Natural killer cell treated with Interleukin-12 subunit alpha and Interleukin-12 subunit beta and Interleukin-15 and Interleukin-18, amount 100 ng/mL, for 72 hours (primary cell): ENCODE measurements at regions not wholly inside any gene's neighbourhood (a gene's known extent, or its start where the extent isn't known, plus 50 kb on each side); places are given as distances from the start of the nearest gene placed in this dataset.

Experiments
- ATAC-seq, 2 donors: fragments of 150-1000 bp; cut with Tn5 transposase in 1 of 2; sonication (Bioruptor Pico), chemical (Tn5 transposase) in 1 of 2; 2 replicates each; pipeline ENCODE4 v1.10.0; 2021
- DNase-seq: peaks from one replicate; pipeline ENCODE4 v3.0.0; 2022; ENCODE audit warnings: low spot score
- H3K27ac Mint-ChIP-seq, 2 donors: 1 replicate in 1 of 2; 2 replicates in 1 of 2; pipeline ENCODE4 v1.8.0; 2022; ENCODE audit warnings: mixed read lengths in 2 of 2, mild to moderate bottlenecking in 1 of 2, moderate library complexity in 1 of 2
- H3K27me3 Mint-ChIP-seq, 2 donors: 1 replicate in 1 of 2; 2 replicates in 1 of 2; pipeline ENCODE4 v1.8.0; 2022; ENCODE audit warnings: mixed read lengths in 2 of 2
- H3K36me3 Mint-ChIP-seq: one replicate; pipeline ENCODE4 v1.8.0; 2022; ENCODE audit warnings: mixed read lengths
- H3K4me1 Mint-ChIP-seq, 2 donors: 1 replicate in 1 of 2; 2 replicates in 1 of 2; pipeline ENCODE4 v1.8.0; 2022; ENCODE audit warnings: low read depth in 2 of 2, mixed read lengths in 2 of 2, mild to moderate bottlenecking in 1 of 2
- H3K4me3 Mint-ChIP-seq: one replicate; pipeline ENCODE4 v1.8.0; 2022; ENCODE audit warnings: mixed read lengths
- H3K9me3 Mint-ChIP-seq: 2 replicates; pipeline ENCODE4 v1.8.0; 2022; ENCODE audit warnings: mixed read lengths

DNA sequence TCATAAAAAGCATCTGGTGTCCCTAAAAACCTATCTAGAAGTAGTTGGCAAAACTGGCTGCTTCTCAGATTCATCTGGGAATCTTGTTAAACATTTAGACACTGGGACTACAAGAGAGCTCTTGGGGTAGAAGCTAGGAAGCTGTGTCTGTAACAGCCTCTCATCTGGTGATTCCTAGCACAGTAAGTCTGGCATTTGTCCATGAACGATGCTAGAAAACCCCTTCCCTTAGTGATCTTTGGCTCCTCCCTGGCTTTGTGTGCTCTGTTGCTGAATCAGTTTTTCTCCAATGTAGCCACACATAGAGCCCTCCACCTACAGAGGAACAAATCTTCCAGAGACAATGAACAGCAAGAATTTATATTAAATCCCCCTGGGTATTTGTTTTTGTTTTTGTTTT is 951.7 kb upstream of the LCORL start:
- no peaks in the 10 kb centered on the region for H3K36me3 Mint-ChIP-seq
- no peaks in the 10 kb centered on the region for H3K27me3 Mint-ChIP-seq
- H3K27ac Mint-ChIP-seq = no peak overlapping the region
- no peak overlapping the region for H3K4me3 Mint-ChIP-seq
- H3K4me1 Mint-ChIP-seq = no peaks in the 10 kb centered on the region
- peaks cover 18% of the 10 kb centered on the region for H3K9me3 Mint-ChIP-seq
- DNase-seq (no peak), ATAC-seq (no peak)

DNA sequence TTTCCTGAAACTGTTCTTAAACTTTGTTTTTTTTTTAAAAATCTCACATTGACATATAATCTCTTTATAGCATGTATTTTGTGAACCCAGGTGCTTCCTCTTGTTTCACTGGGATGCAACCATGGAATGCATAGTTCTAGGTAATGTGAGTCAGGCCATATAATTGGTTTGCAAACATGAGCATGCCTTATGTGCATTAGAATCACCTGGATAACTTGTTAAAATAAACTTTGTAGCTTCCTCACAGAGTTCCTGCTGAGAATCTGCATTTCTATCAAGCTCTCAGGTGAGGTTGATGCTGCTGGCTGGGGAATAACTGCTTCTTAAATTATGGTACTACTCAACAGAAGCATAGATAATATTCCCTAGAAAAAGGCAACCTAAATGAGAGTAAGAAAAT is 940.3 kb upstream of the LCORL start:
- no peak for DNase-seq
- Mint-ChIP-seq H3K4me3 (no peak overlapping the region), H3K27me3 (no peaks in the 10 kb centered on the region), H3K4me1 (no peaks in the 10 kb centered on the region), H3K27ac (no peak overlapping the region), H3K9me3 (peaks cover 13% of the 10 kb centered on the region), H3K36me3 (peaks cover 6% of the 10 kb centered on the region)
- ATAC-seq = no peak

DNA sequence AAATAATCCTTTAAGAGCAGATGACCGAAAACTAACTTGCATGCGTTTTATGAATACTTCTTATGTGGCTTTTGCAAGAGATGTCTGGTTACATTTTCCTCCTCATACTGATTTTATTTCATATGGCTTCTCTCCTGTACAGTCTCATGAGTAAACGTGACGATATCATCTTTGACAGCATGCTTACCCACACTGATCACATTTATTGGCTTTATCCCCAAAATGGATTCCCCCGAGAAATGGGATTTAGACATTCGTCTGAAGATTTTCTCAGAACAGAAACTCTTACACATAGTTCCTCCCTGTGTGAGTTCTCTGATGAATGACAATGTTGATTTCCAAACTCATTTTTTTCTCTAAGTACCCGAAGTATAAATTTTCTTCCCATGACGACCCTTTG is 939.7 kb upstream of the LCORL start:
- no peak for ATAC-seq
- Mint-ChIP-seq H3K27ac (no peak overlapping the region), H3K27me3 (no peaks in the 10 kb centered on the region), H3K36me3 (peaks cover 6% of the 10 kb centered on the region), H3K4me3 (no peak overlapping the region), H3K4me1 (no peaks in the 10 kb centered on the region), H3K9me3 (peaks cover 15% of the 10 kb centered on the region)
- DNase-seq = no peak

DNA sequence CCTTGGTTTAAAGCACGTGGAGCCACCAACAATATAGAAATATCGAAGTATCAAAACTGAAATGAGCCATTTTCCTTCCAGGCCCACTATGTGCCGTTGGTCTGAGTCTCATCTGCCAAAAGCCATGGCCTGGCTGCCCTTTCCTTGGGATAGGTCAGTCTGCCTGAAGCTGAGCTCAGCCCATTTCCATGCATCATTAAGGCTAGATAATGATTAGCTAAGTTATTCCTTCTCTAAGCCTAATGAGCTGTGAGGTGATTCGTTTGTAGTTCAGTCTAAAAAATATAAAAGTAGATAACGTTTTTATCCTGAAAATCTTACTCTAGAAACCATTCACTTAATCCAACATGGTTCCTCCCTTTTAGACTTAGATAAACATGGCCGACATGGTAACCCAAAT is 936.2 kb upstream of the LCORL start:
- Mint-ChIP-seq H3K4me3 (no peak overlapping the region), H3K36me3 (peaks cover 6% of the 10 kb centered on the region), H3K27ac (no peak overlapping the region), H3K9me3 (peaks cover 27% of the 10 kb centered on the region), H3K27me3 (no peaks in the 10 kb centered on the region), H3K4me1 (no peaks in the 10 kb centered on the region)
- DNase-seq (no peak), ATAC-seq (no peak)

DNA sequence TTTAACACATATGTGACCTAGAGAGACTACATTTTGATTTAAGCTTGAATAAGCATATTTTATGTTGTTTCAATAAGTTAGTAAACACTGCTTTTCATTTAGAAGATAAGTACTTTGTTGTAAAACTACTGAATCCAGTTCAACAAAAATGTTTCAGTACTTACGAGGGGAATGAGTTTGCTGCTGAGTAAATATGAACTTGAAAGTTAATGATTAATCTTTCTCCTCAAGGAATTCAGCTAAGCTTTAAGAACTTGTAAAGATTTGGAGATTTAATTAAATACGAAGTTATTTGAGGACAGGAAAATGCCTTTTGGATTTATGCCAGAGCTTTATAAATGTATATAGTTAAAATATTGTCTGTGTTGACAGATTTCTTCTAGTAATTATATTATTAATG is 933.0 kb upstream of the LCORL start:
- ATAC-seq (no peak), DNase-seq (no peak)
- Mint-ChIP-seq H3K4me3 (no peak overlapping the region), H3K27me3 (no peaks in the 10 kb centered on the region), H3K9me3 (peaks cover 26% of the 10 kb centered on the region), H3K36me3 (no peaks in the 10 kb centered on the region), H3K4me1 (no peaks in the 10 kb centered on the region), H3K27ac (no peak overlapping the region)

DNA sequence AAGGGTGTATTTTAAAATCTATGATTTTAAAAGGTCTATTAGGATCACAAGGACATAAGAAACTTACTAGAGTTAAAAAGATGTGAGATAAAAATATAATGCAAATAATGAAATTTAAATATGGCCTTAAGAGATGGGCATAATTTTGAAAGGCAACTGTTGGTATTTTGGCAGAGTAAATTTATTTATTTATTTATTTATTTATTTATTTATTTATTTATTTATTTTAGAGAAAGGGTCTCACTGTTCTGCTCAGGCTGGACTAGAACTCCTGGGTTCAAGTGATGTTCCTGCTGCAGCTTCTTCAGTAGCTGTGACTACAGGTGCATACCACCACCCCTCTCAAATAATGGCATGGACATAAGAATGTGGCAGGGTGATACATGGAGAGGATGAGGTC is 932.1 kb upstream of the LCORL start:
- no peaks in the 10 kb centered on the region for H3K27me3 Mint-ChIP-seq
- no peak overlapping the region for H3K27ac Mint-ChIP-seq
- DNase-seq (no peak), ATAC-seq (no peak)
- H3K4me1 Mint-ChIP-seq = no peaks in the 10 kb centered on the region
- no peak overlapping the region for H3K4me3 Mint-ChIP-seq
- H3K9me3 Mint-ChIP-seq = peaks cover 24% of the 10 kb centered on the region
- peaks cover 5% of the 10 kb centered on the region for H3K36me3 Mint-ChIP-seq

DNA sequence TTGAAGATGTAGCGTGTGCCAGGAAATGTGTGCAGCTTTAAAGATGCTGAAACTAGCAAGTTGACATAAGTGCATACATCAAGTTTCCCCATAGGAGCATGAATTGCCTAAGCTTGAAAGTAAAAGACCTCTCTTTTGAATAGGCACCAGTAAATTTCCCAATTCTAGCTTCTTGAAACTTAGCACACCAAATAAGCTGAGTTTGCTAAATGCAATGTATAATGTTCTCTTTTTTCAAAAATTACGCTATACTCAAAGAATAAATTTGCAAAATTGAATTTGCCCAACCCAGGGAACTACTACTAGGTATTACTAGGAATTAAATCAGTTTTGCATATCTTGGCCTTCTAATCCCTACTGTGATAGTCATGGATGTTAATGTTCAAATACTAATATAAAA is 923.9 kb upstream of the LCORL start:
- Mint-ChIP-seq H3K9me3 (peaks cover 13% of the 10 kb centered on the region), H3K36me3 (peaks cover 11% of the 10 kb centered on the region), H3K4me1 (no peaks in the 10 kb centered on the region), H3K27ac (no peak overlapping the region), H3K27me3 (no peaks in the 10 kb centered on the region), H3K4me3 (no peak overlapping the region)
- DNase-seq = no peak
- no peak for ATAC-seq

DNA sequence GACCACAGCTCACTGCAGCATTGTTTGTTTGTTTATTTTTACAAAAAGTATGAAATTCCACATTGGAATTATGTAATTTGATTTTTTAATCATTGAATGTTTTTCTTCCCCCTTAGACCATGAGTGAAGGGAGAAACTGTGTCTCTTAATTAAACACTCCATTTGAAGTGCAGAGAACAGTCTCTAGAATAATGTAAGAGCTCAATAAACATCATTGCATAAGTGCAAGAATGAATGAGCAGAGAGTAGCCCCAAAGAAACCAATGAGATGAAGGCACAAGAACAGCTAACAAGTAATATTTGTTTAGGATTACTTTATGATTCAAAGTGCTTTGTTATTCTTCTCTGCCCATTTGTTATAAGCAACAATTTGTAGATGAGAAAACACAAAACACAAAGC is 921.3 kb upstream of the LCORL start:
- H3K27me3 Mint-ChIP-seq = no peaks in the 10 kb centered on the region
- no peaks in the 10 kb centered on the region for H3K4me1 Mint-ChIP-seq
- peaks cover 22% of the 10 kb centered on the region for H3K9me3 Mint-ChIP-seq
- H3K27ac Mint-ChIP-seq = no peak overlapping the region
- ATAC-seq (no peak), DNase-seq (no peak)
- peaks cover 4% of the 10 kb centered on the region for H3K36me3 Mint-ChIP-seq
- no peak overlapping the region for H3K4me3 Mint-ChIP-seq

DNA sequence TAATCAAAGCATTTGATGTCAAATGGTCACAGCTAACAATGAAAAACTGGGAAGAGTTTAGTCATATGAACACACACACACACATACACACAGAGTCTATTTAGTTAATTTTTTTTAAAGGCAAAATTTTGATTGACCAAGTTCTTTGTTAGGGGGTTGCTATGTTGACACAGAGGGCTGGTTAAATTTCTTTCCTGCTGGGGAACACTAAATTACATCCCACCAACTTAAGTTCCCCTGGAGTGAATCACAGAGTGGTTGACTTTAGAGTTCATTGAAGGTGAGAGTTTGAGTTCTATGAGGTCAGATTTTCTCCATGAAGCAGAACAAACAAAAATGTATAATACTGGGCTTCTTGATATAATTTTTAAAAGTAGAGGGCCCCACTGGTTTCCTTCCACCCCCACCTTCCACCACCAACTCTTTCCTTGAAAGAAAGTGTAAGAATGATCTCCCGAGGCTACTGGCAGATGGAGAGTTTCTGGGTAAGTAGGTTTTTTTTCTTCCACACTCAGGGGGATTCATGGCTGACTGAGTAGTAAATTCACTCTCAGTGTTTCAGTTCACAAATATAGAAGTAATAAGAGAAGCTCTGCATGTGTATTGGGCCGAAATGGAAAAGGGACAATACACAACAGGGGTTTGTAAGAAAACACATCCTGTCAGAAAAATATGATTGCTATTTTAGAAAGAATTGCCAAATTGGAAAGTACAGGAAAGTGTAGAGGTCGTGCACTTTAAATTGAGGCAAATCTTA is 917.0 kb upstream of the LCORL start:
- H3K27ac Mint-ChIP-seq = no peak overlapping the region
- H3K4me1 Mint-ChIP-seq = no peaks in the 10 kb centered on the region
- ATAC-seq (no peak), DNase-seq (no peak)
- H3K4me3 Mint-ChIP-seq = no peak overlapping the region
- H3K9me3 Mint-ChIP-seq = peaks cover 29% of the 10 kb centered on the region
- no peaks in the 10 kb centered on the region for H3K27me3 Mint-ChIP-seq
- H3K36me3 Mint-ChIP-seq = peaks cover 4% of the 10 kb centered on the region

DNA sequence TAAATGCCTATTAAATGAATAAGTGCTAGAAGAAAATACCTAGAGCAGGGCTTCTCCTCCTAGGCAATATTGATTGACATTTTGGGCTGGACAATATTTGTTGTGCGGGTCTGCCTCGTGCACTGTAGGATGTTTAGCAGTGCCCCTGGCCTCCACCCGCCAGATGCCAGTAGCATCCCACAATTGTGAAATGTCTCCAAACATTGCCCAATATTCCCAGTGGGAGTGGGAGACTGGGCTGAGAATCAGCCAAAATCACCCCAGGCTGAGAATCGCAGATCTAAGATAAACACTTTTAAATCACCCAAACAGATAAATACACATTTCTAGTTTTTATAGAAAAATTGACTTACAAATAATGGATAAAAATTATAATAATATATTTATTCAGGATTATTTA is 916.2 kb upstream of the LCORL start:
- Mint-ChIP-seq H3K36me3 (peaks cover 4% of the 10 kb centered on the region), H3K4me1 (no peaks in the 10 kb centered on the region), H3K4me3 (no peak overlapping the region), H3K27ac (no peak overlapping the region), H3K9me3 (peaks cover 30% of the 10 kb centered on the region), H3K27me3 (no peaks in the 10 kb centered on the region)
- no peak for DNase-seq
- no peak for ATAC-seq

DNA sequence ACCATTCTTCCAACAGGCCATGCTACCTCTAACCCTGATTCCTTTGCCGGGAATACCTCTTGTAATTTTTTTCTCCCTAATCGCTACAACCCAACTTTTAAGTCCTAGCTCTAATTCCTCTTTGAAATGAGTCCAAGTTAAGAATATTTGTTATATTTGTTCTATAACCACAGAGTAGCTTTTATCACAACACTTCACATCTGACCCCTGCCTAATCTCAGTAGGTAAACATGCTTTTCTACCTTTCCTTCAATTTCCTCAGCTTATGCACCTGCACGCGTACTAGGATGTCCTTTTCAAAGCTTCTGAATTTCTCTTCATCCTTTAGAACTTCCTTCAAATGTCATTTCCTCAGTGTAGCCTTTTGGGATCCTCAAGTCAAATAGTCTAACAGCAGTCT is 915.5 kb upstream of the LCORL start:
- peaks cover 4% of the 10 kb centered on the region for H3K36me3 Mint-ChIP-seq
- H3K4me3 Mint-ChIP-seq = no peak overlapping the region
- ATAC-seq (no peak), DNase-seq (no peak)
- no peak overlapping the region for H3K27ac Mint-ChIP-seq
- no peaks in the 10 kb centered on the region for H3K4me1 Mint-ChIP-seq
- no peaks in the 10 kb centered on the region for H3K27me3 Mint-ChIP-seq
- peaks cover 30% of the 10 kb centered on the region for H3K9me3 Mint-ChIP-seq

DNA sequence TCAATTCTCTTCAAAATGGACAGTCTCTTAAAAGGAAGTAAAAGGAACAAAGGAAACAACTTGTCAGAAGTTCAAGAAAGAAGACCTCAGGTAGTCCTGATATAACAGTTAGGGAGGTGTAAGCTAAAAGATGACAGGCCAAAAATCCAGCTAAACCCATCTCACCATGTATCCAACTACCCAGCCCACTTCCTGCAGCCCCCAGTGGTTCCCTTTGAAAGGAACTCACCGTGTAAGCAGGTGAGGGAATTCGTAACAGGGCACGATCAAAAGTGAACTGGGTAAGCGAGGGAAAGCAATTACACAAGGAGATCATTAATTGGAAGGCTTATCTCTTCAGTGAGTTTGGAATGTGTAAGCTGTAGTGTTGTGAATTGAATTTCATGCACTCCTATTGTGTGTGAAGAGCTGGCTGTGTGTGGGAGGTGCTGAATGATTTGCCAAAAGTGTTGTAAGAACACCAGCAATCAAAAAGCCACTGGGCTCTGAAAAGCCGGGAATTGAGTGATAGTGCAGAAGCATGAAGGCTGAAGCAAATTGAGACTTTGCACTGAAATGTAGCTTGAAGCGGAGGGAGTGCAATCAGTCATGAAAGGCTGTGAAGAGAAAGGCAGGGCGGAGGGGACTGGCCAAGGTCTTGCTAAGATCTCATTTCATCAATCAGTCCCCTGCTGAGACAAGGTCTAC is 914.2 kb upstream of the LCORL start:
- no peak overlapping the region for H3K4me3 Mint-ChIP-seq
- no peak for DNase-seq
- no peaks in the 10 kb centered on the region for H3K4me1 Mint-ChIP-seq
- no peak for ATAC-seq
- H3K27ac Mint-ChIP-seq = no peak overlapping the region
- H3K9me3 Mint-ChIP-seq = peaks cover 27% of the 10 kb centered on the region
- no peaks in the 10 kb centered on the region for H3K27me3 Mint-ChIP-seq
- peaks cover 4% of the 10 kb centered on the region for H3K36me3 Mint-ChIP-seq

DNA sequence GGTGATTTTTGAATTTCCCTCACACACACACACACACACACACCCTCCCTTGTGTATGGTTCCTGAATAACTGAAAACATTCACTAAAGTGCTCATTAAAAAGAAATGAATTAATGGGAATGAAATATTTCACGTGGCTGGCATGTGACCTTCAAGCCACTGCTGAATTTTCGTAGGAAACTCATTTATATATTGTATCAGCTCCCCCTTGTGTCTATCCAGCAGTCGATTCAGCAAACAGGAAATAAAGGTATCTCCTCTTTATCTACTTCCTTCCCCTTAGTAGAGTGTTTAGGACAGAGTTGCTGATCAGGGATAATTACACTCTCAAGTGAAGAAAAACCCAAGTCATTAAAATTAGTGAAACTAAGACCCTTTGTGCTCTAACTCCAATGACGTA is 912.6 kb upstream of the LCORL start:
- no peaks in the 10 kb centered on the region for H3K4me1 Mint-ChIP-seq
- peaks cover 22% of the 10 kb centered on the region for H3K9me3 Mint-ChIP-seq
- H3K4me3 Mint-ChIP-seq = no peak overlapping the region
- peaks cover 4% of the 10 kb centered on the region for H3K36me3 Mint-ChIP-seq
- DNase-seq (no peak), ATAC-seq (no peak)
- no peak overlapping the region for H3K27ac Mint-ChIP-seq
- no peaks in the 10 kb centered on the region for H3K27me3 Mint-ChIP-seq

DNA sequence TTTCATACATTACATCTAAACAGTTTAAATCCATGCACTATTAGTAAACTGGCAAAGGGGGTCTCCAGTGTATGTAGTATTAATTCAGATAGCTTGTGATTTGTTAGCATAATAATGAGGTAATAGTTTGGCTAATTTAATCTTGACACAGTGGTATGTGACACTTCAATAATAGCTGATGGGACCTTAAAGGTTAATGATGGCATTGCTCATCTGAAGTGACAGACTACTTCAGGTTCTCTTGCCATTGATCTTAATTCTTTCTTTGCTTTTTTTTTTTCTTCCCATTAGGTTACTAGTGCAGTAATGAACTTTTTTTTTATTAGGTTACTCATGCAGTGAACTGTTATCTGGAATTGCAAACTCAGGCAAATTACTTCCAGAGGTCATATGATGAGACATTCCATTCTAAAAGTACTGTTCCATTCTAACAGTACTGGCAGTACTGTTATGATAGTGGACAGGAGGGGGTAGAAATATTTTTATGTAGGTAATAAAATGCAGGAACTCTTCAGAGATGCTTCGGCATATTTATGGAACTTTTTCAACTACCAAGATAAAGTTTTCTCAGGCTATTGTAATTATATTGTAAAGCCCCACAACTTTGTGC is 911.3 kb upstream of the LCORL start:
- Mint-ChIP-seq H3K27me3 (no peaks in the 10 kb centered on the region), H3K27ac (no peak overlapping the region), H3K9me3 (peaks cover 18% of the 10 kb centered on the region), H3K36me3 (no peaks in the 10 kb centered on the region), H3K4me3 (no peak overlapping the region), H3K4me1 (no peaks in the 10 kb centered on the region)
- no peak for ATAC-seq
- no peak for DNase-seq
